NCI-H748 (cell line): ENCODE measurements at regions not wholly inside any gene's neighbourhood (a gene's known extent, or its start where the extent isn't known, plus 50 kb on each side); places are given as distances from the start of the nearest gene placed in this dataset.
"Not testable (repeated sequence)": the region's sequence is repeated elsewhere in the genome, so short reads cannot be mapped to it uniquely, and the experiment has no call there.

Experiments
- DNase-seq: peaks from one replicate; lab custom pipeline; 2025; ENCODE audit not compliant: unreplicated experiment; lab: John Stamatoyannopoulos, UW

- DNase-seq: no peak
Observed at GRCh38 chr1:30368651-30369240, 354.6 kb downstream of the MATN1 start.

- no peak for DNase-seq
Observed at GRCh38 chr1:30366911-30367310, 356.5 kb downstream of the MATN1 start.

- no peak for DNase-seq
Observed at GRCh38 chr1:30366199-30366598, 357.2 kb downstream of the MATN1 start.

GRCh38 chr1:30365596-30365995 lies 357.8 kb downstream of the MATN1 start:
- DNase-seq: no peak

GRCh38 chr1:30363031-30363430 lies 360.4 kb downstream of the MATN1 start:
- DNase-seq: no peak

GRCh38 chr1:30362603-30362990 lies 360.8 kb downstream of the MATN1 start:
- DNase-seq: no peak

GRCh38 chr1:30361890-30362602 lies 361.3 kb downstream of the MATN1 start:
- not testable (repeated sequence) for DNase-seq

GRCh38 chr1:30360753-30361152 lies 362.6 kb downstream of the MATN1 start:
- DNase-seq: no peak

GRCh38 chr1:30360281-30360680 lies 363.1 kb downstream of the MATN1 start:
- DNase-seq: no peak

- no peak for DNase-seq
Observed at GRCh38 chr1:30359539-30360220, 363.7 kb downstream of the MATN1 start.

- no peak for DNase-seq
Observed at GRCh38 chr1:30358500-30358899, 364.9 kb downstream of the MATN1 start.

GRCh38 chr1:30356839-30357238 lies 366.5 kb downstream of the MATN1 start:
- no peak for DNase-seq

- DNase-seq: no peak
Observed at GRCh38 chr1:30354410-30354809, 369.0 kb downstream of the MATN1 start.

- no peak for DNase-seq
Observed at GRCh38 chr1:30353637-30354036, 369.7 kb downstream of the MATN1 start.

GRCh38 chr1:30348147-30348546 lies 375.2 kb downstream of the MATN1 start:
- DNase-seq: no peak

- DNase-seq: peak; percentile 84
Observed at GRCh38 chr1:30345491-30346130, 377.8 kb downstream of the MATN1 start.

GRCh38 chr1:30343562-30343961 lies 379.8 kb downstream of the MATN1 start:
- no peak for DNase-seq

- DNase-seq: no peak
Observed at GRCh38 chr1:30342535-30343141, 380.7 kb downstream of the MATN1 start.

- no peak for DNase-seq
Observed at GRCh38 chr1:30340934-30341333, 382.5 kb downstream of the MATN1 start.

GRCh38 chr1:30339866-30340265 lies 383.5 kb downstream of the MATN1 start:
- DNase-seq: no peak

- DNase-seq: no peak
Observed at GRCh38 chr1:30338765-30339164, 384.6 kb downstream of the MATN1 start.

- DNase-seq: peak; percentile 12
Observed at GRCh38 chr1:30337324-30337620, 386.1 kb downstream of the MATN1 start.
